HG02973 (cell line): ENCODE measurements at regions not wholly inside any gene's neighbourhood (a gene's known extent, or its start where the extent isn't known, plus 50 kb on each side); places are given as distances from the start of the nearest gene placed in this dataset.

ENCODE experiments used
- ATAC-seq: cut with Tn5 transposase; IDR thresholded peaks from one replicate; pipeline ENCODE4 v1.9.1; 2021; ENCODE audit warnings: moderate library complexity; ENCODE audit not compliant: unreplicated experiment

DNA sequence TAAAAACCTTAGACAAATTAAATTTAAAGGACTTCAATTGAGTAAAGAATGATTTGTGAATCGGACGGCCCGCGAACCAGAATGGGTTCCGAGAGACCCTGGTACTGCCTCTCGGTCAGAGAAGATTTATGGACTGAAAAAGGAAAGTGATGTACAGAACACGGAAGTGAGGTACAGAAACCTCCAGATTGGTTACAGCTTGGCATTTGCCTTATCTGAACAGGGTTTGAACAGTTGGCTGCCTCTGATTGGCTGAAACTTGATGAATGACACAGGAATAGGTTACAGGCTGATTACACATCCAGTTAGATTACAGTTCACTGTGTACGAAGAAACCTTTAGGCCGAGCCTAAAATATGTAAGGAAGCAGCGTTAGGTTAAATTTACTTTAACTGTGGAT, 156.5 kb upstream of the EGFLAM start:
- no peak for ATAC-seq

DNA sequence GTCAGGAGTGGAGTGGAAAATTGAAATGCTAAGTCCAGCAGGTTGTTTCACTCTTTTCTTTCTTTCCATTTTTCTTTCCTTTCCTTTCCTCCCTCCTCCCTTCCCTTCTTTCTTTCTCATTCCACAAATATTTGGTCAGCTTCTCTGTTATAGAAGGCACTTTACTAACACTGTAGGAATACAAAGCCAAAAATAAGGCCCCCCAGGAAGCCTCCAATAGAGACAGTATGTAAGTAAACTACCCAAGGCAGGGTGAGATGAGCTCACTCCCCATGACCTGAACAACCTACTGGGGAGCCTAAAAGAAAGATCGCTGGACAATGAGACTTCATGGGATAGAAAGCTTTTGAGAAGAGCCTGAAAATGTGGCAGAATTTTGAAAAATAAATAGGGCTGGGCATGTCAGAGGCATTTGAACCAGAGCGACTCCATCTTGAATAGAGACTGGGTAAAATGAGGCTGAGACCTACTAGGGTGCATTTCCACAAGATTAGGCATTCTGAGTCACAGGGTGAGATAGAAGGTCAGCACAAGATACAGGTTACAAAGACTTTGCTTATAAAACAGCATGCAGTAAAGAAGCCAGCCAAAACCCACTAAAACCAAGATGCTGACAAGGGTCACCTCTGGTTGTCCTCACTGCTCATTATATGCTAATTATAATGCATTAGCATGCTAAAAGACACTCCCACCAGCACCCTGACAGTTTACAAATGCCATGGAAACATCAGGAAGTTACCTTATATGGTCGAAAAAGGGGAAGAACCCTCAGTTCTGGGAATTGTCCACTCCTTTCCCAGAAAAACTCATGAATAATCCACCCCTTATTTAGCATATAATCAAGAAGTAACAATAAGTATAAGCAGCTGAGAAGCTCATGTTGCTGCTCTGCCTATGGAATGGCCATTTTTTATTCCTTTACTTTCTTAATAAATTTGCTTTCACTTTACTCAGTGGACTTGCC, 158.9 kb upstream of the EGFLAM start:
- no peak for ATAC-seq

DNA sequence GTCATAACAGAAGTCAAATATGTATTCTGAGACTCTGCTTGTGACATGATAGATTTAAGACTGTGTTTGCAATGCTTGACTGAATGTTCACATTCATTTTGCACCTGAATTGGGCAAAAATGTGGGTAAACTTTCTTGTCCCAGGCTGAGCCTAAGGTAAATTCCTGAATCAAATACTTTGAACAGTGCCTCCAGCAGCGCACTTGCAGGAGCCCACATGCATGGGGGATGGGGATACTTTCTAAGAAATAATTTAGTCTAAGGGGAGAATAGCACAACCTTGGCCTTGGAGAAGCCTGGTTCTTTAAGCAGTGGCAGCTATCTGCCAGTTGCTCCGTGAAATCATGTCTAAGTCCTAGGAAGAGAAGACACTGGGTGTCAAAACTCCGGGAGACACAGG, 163.5 kb upstream of the EGFLAM start:
- no peak for ATAC-seq

DNA sequence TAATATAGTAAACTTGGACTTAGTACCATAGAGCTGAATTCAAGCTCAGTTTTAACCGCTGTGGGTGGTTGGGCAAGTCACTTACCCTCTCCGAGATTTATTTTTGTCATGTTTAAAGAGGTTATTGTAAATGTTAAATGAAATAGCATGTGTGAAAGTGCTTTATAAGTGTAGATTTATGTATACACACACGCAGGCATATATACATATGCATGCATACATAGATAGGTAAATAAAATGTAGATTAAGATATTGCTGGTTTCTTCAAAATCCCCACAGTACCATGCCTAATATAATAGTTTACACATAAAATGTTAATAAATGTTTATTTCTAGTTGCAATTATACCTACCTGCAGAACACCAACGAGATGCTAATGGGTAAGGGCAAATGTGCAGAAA, 164.5 kb upstream of the EGFLAM start:
- no peak for ATAC-seq

DNA sequence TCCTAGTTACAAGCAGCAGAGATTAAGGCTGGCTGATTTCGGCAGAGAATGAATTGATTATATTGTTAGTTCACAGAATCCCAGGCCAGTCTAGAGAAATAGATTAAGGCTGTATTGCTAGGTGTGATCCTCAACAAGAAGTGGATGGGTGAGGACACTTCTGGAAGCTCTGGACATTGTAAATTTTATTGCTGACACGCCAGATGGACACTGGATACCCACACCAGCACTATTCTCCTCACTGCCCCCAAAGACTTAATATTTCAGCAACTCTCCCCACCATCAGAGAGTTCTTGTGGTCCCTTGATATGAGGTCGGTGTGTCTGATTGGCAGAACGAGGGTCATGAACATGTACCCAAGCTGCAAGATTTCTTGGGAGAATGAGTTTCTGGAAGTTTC, 171.6 kb upstream of the EGFLAM start:
- no peak for ATAC-seq

DNA sequence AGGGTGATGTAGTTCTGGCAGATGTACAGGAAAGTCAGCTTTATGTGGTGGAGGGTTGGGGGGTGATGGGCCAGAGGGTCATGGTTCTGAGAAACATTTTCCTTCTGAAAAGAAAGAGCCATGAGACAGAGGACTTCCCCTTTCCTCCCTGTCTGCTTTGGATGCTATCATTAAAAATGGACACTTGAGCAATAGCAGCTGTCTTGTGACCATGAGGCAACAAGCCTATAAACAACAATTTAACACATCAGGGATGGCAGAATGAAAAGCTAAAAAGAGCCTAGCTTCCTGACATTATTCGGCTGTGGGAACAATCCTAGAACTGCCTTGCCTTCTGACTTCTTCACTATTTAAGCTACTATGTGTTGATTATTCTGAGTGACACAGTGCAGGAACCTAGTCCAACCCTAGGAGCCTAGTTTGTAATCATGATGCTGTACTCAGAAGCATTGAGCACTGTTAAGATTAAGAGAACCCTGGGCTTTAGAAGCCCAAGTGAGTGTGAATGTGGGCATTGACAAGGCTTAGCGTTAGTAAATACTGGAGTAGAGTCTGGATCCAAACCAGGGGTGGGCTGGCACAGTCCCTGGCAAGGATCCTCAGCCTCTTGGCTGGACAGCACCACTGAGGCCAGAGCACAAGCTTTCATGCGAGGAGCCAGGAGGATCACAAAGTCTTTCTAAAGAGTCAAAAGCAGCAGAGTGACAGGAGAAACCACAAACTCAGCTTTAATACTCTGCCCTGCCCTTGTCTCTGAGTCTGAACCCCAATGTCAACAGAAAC, 178.5 kb upstream of the EGFLAM start:
- ATAC-seq, result no peak

DNA sequence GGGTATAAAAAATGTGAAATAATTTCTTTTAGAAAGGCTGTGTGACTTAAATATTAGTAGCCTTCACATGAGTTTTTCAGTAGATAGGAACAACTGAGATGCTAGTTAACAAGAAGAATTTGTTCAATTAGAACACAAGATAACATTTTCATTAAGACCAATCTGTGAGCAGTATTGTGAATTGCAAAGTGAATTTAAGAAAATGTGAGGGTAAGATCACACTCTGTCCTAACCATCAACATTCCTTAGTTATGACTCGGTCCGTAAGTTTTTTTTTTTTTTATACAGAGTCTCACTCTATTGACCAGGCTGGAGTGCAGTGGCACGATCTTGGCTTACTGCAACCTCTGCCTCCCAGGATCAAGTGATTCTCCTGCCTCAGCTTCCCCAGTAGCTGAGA, 180.2 kb upstream of the EGFLAM start:
- ATAC-seq, result no peak

DNA sequence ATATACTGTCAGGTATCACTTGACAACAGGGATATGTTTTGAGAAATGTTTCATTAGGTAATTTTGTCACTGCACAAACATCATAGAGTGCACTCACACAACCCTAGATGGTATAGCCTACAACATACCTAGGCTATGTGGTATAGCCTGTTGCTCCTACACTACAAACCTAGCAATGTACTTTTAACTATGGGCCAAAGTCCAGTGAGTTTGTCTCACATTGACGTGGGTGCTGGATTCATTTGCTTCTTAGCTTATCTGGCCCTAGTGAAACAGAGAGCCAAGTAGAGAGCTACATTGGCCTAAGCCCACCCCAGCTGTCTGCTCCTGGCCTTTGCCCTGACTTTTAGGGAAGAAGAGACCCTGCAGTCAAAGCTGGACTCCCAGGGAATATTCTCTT, 180.7 kb upstream of the EGFLAM start:
- ATAC-seq, result no peak

DNA sequence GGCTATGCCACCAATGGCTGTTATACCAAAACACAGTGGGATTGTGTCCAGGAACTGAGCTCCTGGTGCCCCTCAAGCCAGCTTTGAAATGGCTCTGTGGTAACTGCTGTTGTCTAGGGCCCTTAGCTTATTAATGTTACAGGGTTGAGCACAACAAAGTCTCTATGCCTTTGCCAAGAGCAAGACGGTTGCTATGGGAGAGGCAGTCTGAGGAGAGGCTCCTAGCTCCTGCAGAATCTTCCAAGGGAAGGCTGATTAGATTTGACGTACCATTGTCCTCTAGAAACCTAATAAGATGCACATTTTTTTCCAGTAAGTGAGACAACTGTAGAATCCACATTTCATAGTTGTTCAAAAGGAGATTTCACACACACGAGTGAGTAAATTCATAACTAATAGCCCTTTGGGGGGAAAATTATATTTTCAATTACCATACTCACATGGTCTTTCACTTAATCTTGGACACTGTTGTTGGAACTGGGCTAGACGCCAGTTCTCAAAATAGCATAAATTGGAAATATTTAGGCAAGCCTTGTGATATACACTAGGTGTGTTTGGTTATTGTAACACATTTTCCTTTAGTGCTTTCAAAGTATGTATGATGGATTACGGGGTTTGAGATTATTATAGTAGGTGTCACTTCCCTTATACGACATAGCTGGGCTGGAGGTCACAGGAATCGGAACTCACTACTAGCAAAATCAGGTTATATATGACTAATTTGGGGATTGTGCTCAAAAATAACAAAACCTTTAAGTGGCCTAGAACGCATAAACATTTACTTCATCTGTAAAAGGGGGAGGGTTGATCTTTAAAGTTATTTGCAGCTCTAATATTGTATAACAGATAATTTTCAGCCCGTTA, 186.3 kb upstream of the EGFLAM start:
- no peak for ATAC-seq

DNA sequence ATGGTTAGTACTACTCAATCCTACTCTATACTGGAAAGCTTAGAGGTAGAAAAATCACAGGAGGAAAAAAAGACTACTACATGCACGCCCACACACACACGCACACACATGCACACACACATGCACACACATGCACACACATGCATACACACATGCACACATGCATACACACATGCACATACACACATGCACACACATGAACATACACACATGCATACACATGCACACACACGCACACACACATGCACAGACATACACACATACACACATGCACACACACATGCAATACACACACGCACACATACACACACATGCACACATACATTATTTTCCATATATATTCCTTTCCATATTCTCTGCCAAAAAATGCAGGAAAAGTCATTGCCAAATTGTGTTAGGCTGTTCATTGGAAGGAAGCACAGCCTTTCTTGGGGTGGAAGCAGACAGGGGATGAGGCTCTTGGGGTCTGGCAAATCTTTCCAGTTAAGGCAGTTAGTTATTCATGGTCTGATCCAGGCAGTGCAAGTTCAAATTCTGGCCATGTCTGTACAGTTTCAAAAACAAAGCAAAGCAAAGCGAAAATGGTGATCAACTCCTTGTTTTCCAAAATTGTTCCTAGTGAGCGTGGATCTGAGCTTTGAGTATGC, 187.9 kb upstream of the EGFLAM start:
- no peak for ATAC-seq

DNA sequence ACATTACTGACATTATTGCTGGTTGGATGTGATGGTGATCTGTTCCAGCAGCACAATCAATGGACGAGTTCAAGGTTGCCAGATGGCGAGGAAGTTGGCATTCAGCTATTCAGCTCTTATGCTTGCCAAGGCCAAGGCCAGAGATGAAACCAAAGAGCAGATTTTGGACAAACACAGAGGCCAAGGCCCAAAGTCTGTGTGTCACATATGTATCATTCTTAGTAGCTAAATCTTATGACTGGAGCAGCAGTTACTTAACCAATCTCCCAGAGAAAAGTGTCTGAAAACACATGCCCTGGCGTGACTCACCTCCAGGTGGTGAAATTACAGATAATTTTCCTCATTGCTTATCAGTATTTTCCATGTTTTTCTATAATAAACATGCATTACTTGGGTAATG, 189.0 kb upstream of the EGFLAM start:
- no peak for ATAC-seq

DNA sequence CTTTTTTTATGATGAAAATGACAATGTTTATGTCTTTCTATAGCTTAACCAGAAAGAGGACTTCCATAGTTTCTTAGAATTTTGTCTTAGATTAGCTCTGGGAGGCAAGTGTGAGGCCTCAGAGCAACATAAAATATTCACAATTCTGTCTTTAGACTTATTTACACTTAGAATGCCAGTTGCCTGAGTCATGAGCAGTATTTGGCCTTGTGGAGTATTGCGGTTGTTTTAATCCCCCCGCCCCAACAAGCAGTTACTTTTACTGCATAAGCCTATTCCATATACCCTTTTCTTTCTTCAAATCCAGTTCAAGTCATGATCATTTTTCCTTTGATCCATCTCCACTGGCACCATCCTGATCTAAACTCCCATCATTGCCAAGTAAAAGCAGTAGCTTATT, 198.0 kb upstream of the EGFLAM start:
- no peak for ATAC-seq

DNA sequence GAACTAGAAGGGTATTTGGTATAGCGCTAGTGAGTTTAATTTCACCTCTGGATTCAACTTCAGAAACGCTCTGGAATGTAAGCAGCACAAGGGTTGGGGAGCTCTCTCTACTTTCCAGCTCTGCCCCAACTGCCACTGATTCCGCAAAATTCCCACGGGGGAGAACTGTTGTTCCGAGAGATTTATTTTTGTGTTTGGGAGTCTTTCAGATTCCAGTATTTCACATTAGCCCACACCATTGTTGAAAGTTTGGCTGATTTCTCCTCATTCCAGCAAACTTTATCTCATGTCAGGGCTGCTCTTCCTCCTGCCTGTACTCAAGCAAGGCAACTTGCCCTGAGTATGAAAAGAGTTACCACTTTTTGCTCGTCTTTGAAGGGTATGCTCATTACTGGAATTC, 198.5 kb upstream of the EGFLAM start:
- no peak for ATAC-seq

DNA sequence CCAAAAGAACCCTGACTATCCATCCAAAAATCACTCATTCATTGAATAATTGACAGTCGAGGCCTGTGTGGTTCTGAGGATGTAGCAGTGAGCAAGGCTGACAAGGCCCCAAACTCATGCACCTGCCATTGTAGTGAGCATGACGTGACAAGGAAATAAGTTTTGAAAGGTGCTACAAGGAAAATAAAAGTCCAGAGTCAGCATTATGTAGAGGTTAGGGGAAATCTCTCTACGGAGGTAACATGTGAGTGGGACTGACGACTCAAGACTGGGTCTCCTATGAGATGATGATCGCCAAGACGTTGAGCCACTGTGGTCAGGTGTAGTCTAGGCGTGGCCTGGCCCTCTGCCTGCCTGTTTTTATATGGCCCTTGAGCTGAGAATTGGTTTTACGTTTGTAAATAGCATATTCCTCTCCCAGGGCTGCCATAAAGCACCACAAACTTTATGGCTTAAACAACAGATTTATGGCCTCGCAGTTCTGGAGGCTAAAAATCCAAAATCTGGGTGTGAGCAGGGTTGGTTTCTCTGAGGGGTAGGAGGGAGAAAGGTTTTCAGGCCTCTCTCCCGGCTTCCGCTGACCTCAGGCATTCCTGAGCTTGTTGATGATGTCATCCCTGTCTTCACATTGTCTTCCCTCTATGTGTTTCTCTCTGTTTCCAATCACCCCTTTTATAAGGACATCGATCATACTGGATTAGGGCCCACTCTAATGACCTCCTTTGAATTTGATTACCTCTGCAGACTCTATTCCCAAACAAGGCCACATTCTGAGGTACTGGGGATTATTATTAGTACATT, 206.4 kb upstream of the EGFLAM start:
- no peak for ATAC-seq

DNA sequence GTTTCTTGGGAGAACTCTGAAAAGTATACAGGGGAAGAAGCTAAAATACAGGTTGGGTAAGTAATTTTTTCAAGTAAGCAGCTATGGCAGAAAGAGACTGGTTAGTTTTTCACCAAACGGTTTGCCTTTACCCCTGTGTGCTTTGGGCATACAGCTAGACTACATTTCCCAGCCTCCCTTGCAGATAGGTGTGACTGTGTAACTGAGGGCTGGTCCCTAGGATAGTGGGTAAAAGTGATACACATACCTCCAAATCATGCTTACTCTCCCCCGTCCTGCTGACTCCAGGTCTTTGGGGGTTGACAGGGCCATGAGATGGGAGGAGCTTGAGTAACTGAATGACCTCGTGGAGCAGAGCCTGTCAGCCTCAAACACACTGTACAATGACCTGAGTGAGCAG, 208.6 kb upstream of the GDNF start:
- ATAC-seq, result no peak

DNA sequence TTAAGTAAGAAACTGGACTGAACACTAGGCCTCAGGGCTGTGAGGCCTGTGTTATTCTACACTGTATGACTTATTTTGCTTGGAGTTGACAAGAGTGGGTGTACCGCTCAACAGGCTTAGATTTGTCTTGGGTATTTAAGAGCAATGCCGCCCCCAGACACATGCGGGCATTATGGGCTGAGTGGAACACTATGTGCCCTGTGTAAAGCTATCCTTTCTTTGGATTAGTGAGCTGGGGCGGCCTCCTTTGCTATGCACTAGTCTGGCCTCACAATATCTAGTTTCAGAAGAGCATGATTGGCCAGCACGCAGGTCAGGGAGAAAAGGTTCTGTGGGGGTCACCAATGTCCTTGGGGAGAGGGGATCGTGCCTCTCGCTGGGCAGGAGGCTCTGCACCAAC, 206.3 kb upstream of the GDNF start:
- ATAC-seq, result no peak

DNA sequence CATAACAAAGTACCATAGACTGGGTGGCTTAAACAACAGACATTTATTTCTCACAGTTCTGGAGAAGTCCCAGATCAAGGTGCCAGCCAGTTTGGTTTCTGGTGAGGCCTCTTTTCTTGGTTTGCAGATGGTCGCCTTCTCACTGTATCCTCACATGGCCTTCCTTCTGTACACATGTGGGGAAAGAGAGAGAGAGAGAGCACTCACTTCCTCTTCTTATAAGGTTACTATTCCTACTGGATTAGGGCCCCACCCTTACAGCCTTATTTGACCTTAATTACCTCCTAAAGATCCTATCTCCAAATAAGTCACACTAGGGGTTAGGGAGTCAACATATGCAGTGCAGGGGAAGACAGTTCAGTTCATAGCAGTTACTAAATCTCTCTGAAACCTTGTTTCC, 205.6 kb upstream of the GDNF start:
- ATAC-seq, result no peak

DNA sequence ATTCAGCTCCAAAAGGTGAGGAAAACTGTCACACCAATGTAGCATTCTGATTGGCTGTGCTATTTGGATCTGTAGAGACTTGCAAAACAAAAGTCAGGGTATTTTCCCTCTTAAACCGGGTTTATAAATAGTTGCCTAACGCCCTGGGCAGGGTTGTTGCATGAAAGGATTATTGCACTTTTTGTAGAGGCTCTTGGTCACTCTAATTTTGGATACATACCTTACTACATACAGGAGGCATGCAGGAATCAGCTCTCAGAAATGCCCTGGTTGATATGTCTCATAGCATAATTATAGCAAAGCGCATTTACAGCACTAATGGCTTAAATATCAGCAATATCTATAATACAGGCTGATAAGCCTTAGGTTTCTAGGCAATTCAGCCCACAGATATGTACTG, 200.0 kb upstream of the GDNF start:
- ATAC-seq, result no peak

DNA sequence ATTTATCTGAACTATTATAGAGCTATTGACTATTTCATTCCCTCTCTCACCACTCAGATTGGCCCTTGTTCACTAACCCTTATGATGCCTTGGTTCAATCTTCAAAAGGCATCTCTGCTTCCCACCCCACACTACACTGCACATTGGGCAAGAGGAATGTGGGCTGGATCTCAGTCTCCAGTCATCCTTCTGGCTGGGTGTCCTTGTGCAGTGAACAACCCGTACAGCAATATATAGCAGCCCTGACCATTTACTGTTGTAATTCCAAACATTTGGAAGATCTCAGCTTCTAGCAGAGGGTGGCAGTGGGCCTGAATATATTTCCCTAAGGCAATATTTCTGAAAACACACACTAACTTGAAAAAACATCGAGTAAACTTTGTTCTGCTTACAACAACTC, 199.2 kb upstream of the GDNF start:
- no peak for ATAC-seq

DNA sequence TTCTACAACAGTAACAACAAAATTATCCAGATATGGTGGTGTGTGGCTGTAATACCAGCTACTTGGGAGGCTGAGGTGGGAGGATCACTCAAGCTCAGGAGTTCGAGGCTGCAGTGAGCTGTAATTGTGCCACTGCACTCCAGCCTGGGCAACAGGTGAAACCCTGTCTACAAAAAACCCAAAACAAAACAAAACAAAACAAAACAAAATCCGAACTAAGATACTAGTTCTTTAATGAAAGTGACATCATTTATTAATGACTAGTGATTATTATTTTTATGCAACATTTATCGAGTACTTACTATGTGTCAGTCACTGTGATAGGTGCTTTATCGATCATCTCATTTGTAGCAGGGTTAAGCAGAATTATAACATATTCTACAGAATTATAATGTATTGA, 196.9 kb upstream of the GDNF start:
- ATAC-seq, result no peak
